Natural killer cell (primary cell): ENCODE measurements at regions not wholly inside any gene's neighbourhood (a gene's known extent, or its start where the extent isn't known, plus 50 kb on each side); places are given as distances from the start of the nearest gene placed in this dataset.

Experiments used
- ATAC-seq, 3 donors: fragments of 150-1000 bp in 2 of 3; fragments of 200-7000 bp in 1 of 3; cut with Tn5 transposase; 1 replicate in 1 of 3; 2 replicates in 2 of 3; pipeline ENCODE4 v1.10.0; 2021; ENCODE audit warnings: mild to moderate bottlenecking in 2 of 3, moderate library complexity in 2 of 3
- DNase-seq, 2 donors: peaks; one replicate each; pipeline versions ENCODE4 v3.0.0 to v3.0.0-alpha.2; 2013 to 2021; ENCODE audit warnings: mixed read lengths in 1 of 2
- H3K27ac ChIP-seq: one replicate; pipeline ENCODE4 v1.5.1; 2013; ENCODE audit warnings: mild to moderate bottlenecking, low read length
- H3K27me3 ChIP-seq: one replicate; pipeline ENCODE4 v1.6.1; 2013; ENCODE audit warnings: low read length; ENCODE audit not compliant: control insufficient read depth, insufficient read depth
- H3K36me3 ChIP-seq: one replicate; pipeline ENCODE4 v1.6.1; 2013; ENCODE audit warnings: low read length; ENCODE audit not compliant: control insufficient read depth, insufficient read depth
- H3K4me1 ChIP-seq: one replicate; pipeline ENCODE4 v1.6.1; 2013; ENCODE audit warnings: low read length; ENCODE audit not compliant: control insufficient read depth, insufficient read depth
- H3K4me3 ChIP-seq: one replicate; pipeline ENCODE4 v1.5.1; 2013; ENCODE audit warnings: low read length
- H3K9me3 ChIP-seq: one replicate; pipeline ENCODE4 v1.6.1; 2013; ENCODE audit warnings: low read length; ENCODE audit not compliant: control insufficient read depth, insufficient read depth
- H3K27ac Mint-ChIP-seq, 2 donors: one replicate each; pipeline ENCODE4 v1.8.0; 2022; ENCODE audit warnings: mild to moderate bottlenecking in 2 of 2, mixed read lengths in 2 of 2, moderate library complexity in 1 of 2
- H3K27me3 Mint-ChIP-seq, 2 donors: one replicate each; pipeline ENCODE4 v1.8.0; 2022; ENCODE audit warnings: low read depth in 2 of 2, mixed read lengths in 2 of 2
- H3K36me3 Mint-ChIP-seq: one replicate; pipeline ENCODE4 v1.8.0; 2022; ENCODE audit warnings: mixed read lengths
- H3K4me1 Mint-ChIP-seq, 2 donors: one replicate each; pipeline ENCODE4 v1.8.0; 2022; ENCODE audit warnings: mixed read lengths in 2 of 2
- H3K4me3 Mint-ChIP-seq: one replicate; pipeline ENCODE4 v1.8.0; 2022; ENCODE audit warnings: mild to moderate bottlenecking, moderate library complexity, mixed read lengths
- H3K9me3 Mint-ChIP-seq, 2 donors: one replicate each; pipeline ENCODE4 v1.8.0; 2022; ENCODE audit warnings: mixed read lengths in 2 of 2
- WGBS: methylation state at CpG from one replicate; pipeline ENCODE4 v1.1.7; 2013; ENCODE audit warnings: missing lambda C conversion rate; ENCODE audit not compliant: insufficient coverage; 5-methylcytosine and 5-hydroxymethylcytosine counted together
- intact Hi-C: fragments of 100-400 bp; cut with micrococcal nuclease; formaldehyde crosslinking; loops from one replicate; pipeline ENCODE4 v1.14.2; 2022
- TF ChIP-seq, protein P1 (sequence below): fragments of 200-600 bp; IDR thresholded peaks from one replicate; pipeline ENCODE4 v1.8.0; 2022; ENCODE audit warnings: antibody characterized with exemption

DNA sequence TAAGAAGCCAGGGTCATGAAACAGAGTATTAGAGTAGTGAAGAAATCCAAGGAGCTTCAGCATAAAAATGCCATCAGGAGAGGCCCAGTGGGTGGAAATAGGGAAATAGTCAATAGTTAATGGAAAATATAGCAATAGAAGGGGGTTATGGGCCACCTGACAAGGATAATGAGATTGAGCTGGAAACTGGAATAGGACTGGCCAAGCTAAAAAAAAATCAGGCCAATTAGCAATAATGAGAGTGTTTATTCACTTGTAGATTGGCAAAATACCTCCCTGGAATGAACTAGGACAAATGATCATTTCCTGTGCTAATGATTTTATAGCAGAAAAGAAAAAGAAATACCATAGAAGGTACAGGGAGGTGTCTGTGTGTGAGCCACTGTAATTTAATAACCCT is 97.9 kb downstream of the PLCE1 start:
- H3K27me3 ChIP-seq: no peaks in the 10 kb centered on the region
- Mint-ChIP-seq H3K9me3 (no peaks in the 10 kb centered on the region), H3K27me3 (peaks cover 0 to 13% of the 10 kb centered on the region in 2 donors), H3K36me3 (no peaks in the 10 kb centered on the region), H3K27ac (no peak overlapping the region), H3K4me3 (no peak overlapping the region), H3K4me1 (no peaks in the 10 kb centered on the region)
- intact Hi-C loops: no loop called here
- H3K36me3 ChIP-seq: no peaks in the 10 kb centered on the region
- DNase-seq: no peak
- no peaks in the 10 kb centered on the region for H3K4me1 ChIP-seq
- no peak for ATAC-seq
- H3K27ac ChIP-seq: no peak overlapping the region
- no peaks in the 10 kb centered on the region for H3K9me3 ChIP-seq
- TF ChIP-seq, protein P1, sequence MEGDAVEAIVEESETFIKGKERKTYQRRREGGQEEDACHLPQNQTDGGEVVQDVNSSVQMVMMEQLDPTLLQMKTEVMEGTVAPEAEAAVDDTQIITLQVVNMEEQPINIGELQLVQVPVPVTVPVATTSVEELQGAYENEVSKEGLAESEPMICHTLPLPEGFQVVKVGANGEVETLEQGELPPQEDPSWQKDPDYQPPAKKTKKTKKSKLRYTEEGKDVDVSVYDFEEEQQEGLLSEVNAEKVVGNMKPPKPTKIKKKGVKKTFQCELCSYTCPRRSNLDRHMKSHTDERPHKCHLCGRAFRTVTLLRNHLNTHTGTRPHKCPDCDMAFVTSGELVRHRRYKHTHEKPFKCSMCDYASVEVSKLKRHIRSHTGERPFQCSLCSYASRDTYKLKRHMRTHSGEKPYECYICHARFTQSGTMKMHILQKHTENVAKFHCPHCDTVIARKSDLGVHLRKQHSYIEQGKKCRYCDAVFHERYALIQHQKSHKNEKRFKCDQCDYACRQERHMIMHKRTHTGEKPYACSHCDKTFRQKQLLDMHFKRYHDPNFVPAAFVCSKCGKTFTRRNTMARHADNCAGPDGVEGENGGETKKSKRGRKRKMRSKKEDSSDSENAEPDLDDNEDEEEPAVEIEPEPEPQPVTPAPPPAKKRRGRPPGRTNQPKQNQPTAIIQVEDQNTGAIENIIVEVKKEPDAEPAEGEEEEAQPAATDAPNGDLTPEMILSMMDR: no peak
- no peak overlapping the region for H3K4me3 ChIP-seq

DNA sequence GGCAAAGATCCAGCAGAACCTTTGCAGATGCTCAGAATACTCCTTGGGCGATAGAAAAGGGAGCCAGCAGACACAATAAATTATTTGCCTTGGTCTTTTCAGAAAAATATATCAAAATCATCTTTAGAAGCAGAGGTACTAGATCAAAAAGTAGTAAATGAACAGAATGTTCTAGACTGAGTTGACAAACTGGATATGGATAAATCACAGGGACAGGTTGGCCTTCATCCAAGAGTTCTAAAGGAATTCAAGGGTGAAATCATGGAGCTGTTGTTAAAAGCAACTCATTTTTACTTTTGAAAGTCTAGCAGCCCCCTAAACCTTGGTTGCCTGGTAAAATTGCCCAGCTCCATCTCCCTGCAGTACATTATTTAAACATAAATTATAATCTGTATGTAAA is 99.1 kb downstream of the PLCE1 start:
- Mint-ChIP-seq H3K9me3 (no peaks in the 10 kb centered on the region), H3K4me3 (no peak overlapping the region), H3K27ac (no peak overlapping the region), H3K27me3 (peaks cover 0 to 13% of the 10 kb centered on the region in 2 donors), H3K4me1 (no peaks in the 10 kb centered on the region), H3K36me3 (no peaks in the 10 kb centered on the region)
- intact Hi-C loops: no loop called here
- no peaks in the 10 kb centered on the region for H3K27me3 ChIP-seq
- DNase-seq (no peak), ATAC-seq (no peak)
- H3K27ac ChIP-seq: no peak overlapping the region
- no peak overlapping the region for H3K4me3 ChIP-seq
- 75% methylated on average over 1 of the region's 1 CpG for WGBS
- no peaks in the 10 kb centered on the region for H3K36me3 ChIP-seq
- no peaks in the 10 kb centered on the region for H3K9me3 ChIP-seq
- TF ChIP-seq, protein P1: no peak
- no peaks in the 10 kb centered on the region for H3K4me1 ChIP-seq

DNA sequence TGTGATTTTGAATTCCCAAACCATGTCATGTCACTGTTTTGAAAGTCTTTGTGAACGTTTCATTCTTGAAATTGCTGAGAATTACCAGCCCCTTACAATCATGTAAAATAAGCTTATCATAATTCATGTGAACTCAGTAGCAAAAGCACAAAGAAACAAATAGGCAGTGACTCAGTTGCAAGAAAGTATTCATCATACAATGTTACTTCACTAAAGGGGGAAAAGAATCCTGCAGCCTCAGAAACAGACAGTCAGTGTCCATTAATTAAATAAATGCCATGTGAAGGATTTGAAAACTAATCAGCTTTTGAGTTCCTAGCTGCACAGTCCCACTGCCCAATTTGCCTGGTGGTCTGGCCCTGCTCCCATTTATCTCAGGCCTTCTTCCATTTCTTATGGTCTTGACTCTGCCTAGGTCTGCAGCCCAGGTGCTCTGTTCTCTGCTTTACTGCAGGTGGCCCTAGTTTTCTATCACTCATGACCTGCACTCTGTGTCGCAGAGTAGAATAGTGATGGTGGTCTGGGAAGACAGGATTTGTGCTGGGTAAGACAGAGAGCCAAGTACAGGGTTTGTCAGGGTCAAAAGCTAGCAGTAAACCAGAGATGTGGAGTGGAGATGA is 99.7 kb downstream of the PLCE1 start:
- Mint-ChIP-seq H3K27me3 (peaks cover 0 to 13% of the 10 kb centered on the region in 2 donors), H3K36me3 (no peaks in the 10 kb centered on the region)
- ATAC-seq: no peak

More for the DNA sequence above, 99.7 kb downstream of the PLCE1 start:
- WGBS: 96% methylated on average over 2 of the region's 2 CpGs
- no peak overlapping the region for H3K4me3 Mint-ChIP-seq
- no peaks in the 10 kb centered on the region for H3K9me3 Mint-ChIP-seq
- Histone ChIP-seq H3K9me3 (no peaks in the 10 kb centered on the region), H3K27ac (no peak overlapping the region), H3K36me3 (no peaks in the 10 kb centered on the region), H3K27me3 (no peaks in the 10 kb centered on the region), H3K4me3 (no peak overlapping the region), H3K4me1 (no peaks in the 10 kb centered on the region)
- intact Hi-C loops: no loop called here
- DNase-seq: no peak
- H3K4me1 Mint-ChIP-seq: no peaks in the 10 kb centered on the region
- H3K27ac Mint-ChIP-seq: no peak overlapping the region
- TF ChIP-seq, protein P1: no peak
